ENCODE measurements at regions not wholly inside any gene's neighbourhood (a gene's known extent, or its start where the extent isn't known, plus 50 kb on each side); places are given as distances from the start of the nearest gene placed in this dataset.
A peak's percentile ranks its signal among the peaks of the same experiment; 100 is the strongest.

DNA sequence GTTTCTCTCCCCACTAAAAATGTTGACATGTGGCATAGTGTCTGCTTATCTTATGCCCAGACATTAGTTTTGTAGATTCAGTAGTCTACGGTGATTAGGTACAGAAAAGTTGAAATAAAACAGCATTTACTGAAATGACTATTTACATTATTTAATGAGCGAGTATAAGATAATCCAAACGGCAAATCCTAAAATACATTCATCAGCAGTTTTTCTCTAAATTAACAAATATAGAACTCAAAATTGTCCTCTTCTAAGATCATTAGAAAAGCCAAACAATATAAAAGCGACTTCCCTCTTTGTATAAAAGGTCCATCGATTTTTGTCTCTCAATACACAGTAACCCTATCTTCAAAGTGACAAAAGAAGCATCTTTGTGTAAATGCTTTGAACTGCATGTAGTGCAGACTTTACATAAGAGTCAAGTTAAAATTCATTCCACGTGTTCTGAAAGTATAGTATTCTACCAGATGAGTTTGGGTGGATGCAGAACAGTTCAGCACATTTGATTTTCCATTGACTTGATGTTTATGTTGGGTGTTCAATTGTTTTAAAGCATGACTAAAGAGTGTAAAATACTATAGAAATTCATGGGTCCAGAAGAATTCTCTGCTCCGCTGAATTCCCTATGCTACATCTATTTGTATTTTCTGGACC is 480.8 kb upstream of the DPH6 start:
- H3K4me2 ChIP-seq (ENCODE audit: low read depth, low read length): no peak overlapping the region
- intact Hi-C loops (cut with micrococcal nuclease): loop anchor here (10.0 kb wide), 1 partner anchor 272 kb away; no protein-coding TSS in a partner anchor
- DNase-seq (no peak), ATAC-seq (ENCODE audit: low read depth) (no peak)
- H4K91ac ChIP-seq (ENCODE audit: insufficient read depth, low read depth, low read length): no peak overlapping the region
- 0 out of 2 replicates have a peak, but pooled peaks cover 4% of the 10 kb centered on the region for H3K9me1 ChIP-seq (ENCODE audit: insufficient read depth, low read length)
- no peaks in the 10 kb centered on the region for H4K20me1 ChIP-seq (ENCODE audit: insufficient read depth, low read length)
- no peak overlapping the region for H3K14ac ChIP-seq (replicated peaks; ENCODE audit: low read depth, low read length)
- H2BK15ac ChIP-seq (ENCODE audit: low read depth, low read length): no peak overlapping the region
- H3K27ac ChIP-seq (ENCODE audit: insufficient read depth, low read length): no peak overlapping the region
- no CpG with 5 or more reads among the region's 7 CpGs for WGBS, 2 experiments (ENCODE audit: extremely low coverage in 2 of 2, insufficient read length in 1 of 2)
- in situ Hi-C loops (cut with MboI; ENCODE audit: low sequenced_read_pairs): no loop called here
- ChIA-PET POLR2A (ENCODE audit: unreplicated experiment) (no interaction called here), CTCF (no interaction called here)
- H3K27me3 ChIP-seq (ENCODE audit: control insufficient read depth, insufficient read depth, low read length): peaks cover 2% of the 10 kb centered on the region; the same call in 1 of the 2 replicates
- H3K4me3 ChIP-seq (ENCODE audit: insufficient read depth, low read depth, low read length): no peak overlapping the region
- no peak overlapping the region for H3K4ac ChIP-seq (ENCODE audit: low read depth, low read length)
- dilution Hi-C loops (cut with HindIII; ENCODE audit: low sequenced_read_pairs, unreplicated experiment): no loop called here
- TF ChIP-seq MAFK (IDR thresholded peaks at IDR 0.05; ENCODE audit: low read depth, low read length) (peak; percentile 71), FOS (IDR thresholded peaks at IDR 0.05; ENCODE audit: low read depth, low read length) (no peak), CEBPB (IDR thresholded peaks at IDR 0.05; ENCODE audit: low read depth, low read length) (no peak)
- TF ChIP-seq, protein P1, sequence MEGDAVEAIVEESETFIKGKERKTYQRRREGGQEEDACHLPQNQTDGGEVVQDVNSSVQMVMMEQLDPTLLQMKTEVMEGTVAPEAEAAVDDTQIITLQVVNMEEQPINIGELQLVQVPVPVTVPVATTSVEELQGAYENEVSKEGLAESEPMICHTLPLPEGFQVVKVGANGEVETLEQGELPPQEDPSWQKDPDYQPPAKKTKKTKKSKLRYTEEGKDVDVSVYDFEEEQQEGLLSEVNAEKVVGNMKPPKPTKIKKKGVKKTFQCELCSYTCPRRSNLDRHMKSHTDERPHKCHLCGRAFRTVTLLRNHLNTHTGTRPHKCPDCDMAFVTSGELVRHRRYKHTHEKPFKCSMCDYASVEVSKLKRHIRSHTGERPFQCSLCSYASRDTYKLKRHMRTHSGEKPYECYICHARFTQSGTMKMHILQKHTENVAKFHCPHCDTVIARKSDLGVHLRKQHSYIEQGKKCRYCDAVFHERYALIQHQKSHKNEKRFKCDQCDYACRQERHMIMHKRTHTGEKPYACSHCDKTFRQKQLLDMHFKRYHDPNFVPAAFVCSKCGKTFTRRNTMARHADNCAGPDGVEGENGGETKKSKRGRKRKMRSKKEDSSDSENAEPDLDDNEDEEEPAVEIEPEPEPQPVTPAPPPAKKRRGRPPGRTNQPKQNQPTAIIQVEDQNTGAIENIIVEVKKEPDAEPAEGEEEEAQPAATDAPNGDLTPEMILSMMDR (conservative IDR thresholded peaks at IDR 0.05; ENCODE audit: low read depth, low read length): no peak
- no peak overlapping the region for H2BK120ac ChIP-seq (ENCODE audit: low read depth, low read length)
- H3K36me3 ChIP-seq (ENCODE audit: control insufficient read depth, insufficient read depth, low read length): no peaks in the 10 kb centered on the region
- H2AFZ ChIP-seq (replicated peaks; ENCODE audit: low read length, poor library complexity): no peak overlapping the region
- H3K56ac ChIP-seq (ENCODE audit: extremely low read depth, insufficient read depth, low read length): no peak overlapping the region
- no peak overlapping the region for H4K5ac ChIP-seq (ENCODE audit: low read depth, low read length)
- no peaks in the 10 kb centered on the region for H3K9me3 ChIP-seq (ENCODE audit: control insufficient read depth, insufficient read depth, low read length)
- H3K9ac ChIP-seq (ENCODE audit: low read depth, low read length): no peak overlapping the region
- H2AK9ac ChIP-seq (replicated peaks; ENCODE audit: low read depth, low read length, poor library complexity): no peak overlapping the region
- no TSS peak for BruUV-seq (replicated peaks)
- H3K23ac ChIP-seq (ENCODE audit: low read depth, low read length): no peak overlapping the region
- H2BK5ac ChIP-seq (ENCODE audit: low read depth, low read length, poor library complexity, severe bottlenecking): no peak overlapping the region
- no peak overlapping the region for H3K18ac ChIP-seq (ENCODE audit: low read depth, low read length)
- peaks cover 6% of the 10 kb centered on the region for H3K4me1 ChIP-seq (ENCODE audit: control insufficient read depth, insufficient read depth, low read length)
- H3K79me1 ChIP-seq (ENCODE audit: low read depth in 1 of 2, low read length in 2 of 2): no peaks in the 10 kb centered on the region
- H4K8ac ChIP-seq (ENCODE audit: low read depth in 2 of 2, low read length in 2 of 2): no peak overlapping the region
- no peak overlapping the region for H2AK5ac ChIP-seq (ENCODE audit: low read depth, low read length)
- no peak overlapping the region for H2BK20ac ChIP-seq (ENCODE audit: low read depth, low read length)

Data from IMR-90 (cell line).